ENCODE measurements at regions not wholly inside any gene's neighbourhood (a gene's known extent, or its start where the extent isn't known, plus 50 kb on each side); places are given as distances from the start of the nearest gene placed in this dataset.
A peak's percentile ranks its signal among the peaks of the same experiment; 100 is the strongest.
"Not testable (repeated sequence)": the region's sequence is repeated elsewhere in the genome, so short reads cannot be mapped to it uniquely, and the experiment has no call there.

- DNase-seq (ENCODE audit: low read depth in 3 of 3), result no peak
Measured at GRCh38 chr7:3135626-3136025, 92.0 kb upstream of the CARD11 start.

GRCh38 chr7:3138206-3138605 is 94.5 kb upstream of the CARD11 start:
- DNase-seq (ENCODE audit: low read depth in 3 of 3), result no peak

- DNase-seq (ENCODE audit: low read depth in 3 of 3), result no peak
Measured at GRCh38 chr7:3138997-3139396, 95.3 kb upstream of the CARD11 start.

- DNase-seq (ENCODE audit: low read depth in 3 of 3), result no peak
Measured at GRCh38 chr7:3140834-3141233, 97.2 kb upstream of the CARD11 start.

- no peak for DNase-seq (ENCODE audit: low read depth in 3 of 3)
Measured at GRCh38 chr7:3141326-3141725, 97.7 kb upstream of the CARD11 start.

DNA sequence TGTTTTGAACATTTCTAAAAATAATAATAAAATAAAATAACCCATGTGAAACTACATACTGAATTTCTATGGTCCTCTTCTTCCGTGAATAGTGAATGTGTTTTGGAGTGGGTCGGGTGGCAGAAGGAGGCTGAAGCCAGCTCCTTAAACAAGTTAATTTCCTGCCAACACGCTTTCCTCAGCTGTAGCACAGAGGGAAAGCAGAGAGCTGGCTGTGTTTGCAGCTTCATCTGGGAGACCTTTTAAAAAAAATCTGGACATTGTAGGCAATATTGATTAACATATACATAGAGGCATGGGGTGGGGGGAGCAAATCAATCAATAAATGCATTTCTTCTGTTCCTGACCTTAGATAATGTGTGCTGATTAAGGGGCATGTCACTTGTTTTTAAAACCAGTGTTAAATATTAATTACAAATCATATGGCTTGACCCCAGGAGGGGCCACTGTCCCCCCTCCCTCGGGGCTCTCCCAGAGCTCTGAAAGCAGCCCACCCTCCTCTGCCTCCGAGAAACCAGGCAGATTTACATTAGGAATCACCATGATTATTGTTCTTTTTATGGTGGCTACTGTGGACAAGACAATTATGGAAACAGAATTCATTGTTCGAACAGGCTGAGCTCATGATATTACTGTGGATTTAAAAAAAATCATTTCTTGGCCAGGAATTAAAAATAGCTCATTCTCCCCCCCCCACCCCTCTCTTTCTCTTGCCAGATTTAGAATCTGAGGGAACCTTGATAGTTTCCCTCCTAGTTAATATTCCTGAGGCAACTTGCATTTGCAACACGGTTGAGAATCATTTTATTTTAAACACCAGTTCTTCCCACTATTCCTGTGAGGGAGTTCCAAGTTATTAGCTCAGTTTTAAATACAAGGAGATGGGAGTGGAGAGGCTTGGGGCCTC is 100.5 kb upstream of the CARD11 start:
- no peak for DNase-seq (ENCODE audit: low read depth in 3 of 3)

- not testable (repeated sequence) for DNase-seq (ENCODE audit: low read depth in 3 of 3)
Measured at GRCh38 chr7:3144776-3145125, 101.1 kb upstream of the CARD11 start.

DNA sequence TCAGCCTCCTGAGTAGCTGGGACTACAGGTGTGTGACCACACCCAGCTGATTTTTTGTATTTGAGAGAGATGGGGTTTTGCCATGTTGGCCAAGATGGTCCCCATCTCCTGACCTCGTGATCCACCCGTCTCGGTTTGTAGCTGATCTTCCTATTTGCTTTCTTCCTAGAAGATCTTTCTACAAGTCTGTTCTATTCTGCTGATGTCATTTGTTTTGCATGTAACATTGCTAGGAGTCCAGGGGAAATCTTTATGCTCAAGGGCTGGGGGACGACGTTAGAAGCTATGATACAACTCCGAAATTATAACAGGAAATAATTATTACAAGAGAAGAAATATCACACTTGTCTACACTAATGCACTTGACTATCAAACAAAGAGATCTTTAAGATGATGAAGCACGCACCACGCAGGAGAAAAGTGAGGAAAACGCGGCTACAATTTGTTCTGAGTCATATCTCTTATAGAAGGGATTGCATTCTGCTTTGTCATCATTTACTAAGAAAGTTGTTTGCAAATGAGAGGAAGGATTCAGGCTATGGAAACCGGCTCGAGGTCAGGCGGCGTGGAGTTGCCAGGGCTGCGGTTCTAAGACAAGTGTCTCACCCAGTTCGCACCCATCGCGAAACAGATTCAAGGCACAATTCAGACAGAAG is 103.0 kb upstream of the CARD11 start:
- no peak for DNase-seq (ENCODE audit: low read depth in 3 of 3)

DNA sequence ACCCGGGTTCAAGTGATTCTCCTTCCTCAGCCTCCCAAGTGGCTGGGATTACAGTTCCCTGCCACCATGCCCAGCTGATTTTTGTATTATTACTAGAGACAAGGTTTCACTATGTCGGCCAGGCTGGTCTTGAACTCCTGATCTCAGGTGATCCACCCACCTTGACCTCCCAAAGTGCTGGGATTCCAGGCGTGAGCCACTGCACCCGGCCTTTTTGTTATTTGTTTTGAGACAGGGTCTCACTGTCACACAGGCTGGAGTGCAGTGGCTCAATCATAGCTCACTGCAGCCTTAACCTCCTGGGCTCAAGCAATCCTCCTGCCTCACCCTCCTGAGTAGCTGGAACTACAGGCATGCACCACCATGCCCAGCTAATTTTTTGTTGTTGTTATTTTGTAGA is 104.8 kb upstream of the CARD11 start:
- not testable (repeated sequence) for DNase-seq (ENCODE audit: low read depth in 3 of 3)

DNA sequence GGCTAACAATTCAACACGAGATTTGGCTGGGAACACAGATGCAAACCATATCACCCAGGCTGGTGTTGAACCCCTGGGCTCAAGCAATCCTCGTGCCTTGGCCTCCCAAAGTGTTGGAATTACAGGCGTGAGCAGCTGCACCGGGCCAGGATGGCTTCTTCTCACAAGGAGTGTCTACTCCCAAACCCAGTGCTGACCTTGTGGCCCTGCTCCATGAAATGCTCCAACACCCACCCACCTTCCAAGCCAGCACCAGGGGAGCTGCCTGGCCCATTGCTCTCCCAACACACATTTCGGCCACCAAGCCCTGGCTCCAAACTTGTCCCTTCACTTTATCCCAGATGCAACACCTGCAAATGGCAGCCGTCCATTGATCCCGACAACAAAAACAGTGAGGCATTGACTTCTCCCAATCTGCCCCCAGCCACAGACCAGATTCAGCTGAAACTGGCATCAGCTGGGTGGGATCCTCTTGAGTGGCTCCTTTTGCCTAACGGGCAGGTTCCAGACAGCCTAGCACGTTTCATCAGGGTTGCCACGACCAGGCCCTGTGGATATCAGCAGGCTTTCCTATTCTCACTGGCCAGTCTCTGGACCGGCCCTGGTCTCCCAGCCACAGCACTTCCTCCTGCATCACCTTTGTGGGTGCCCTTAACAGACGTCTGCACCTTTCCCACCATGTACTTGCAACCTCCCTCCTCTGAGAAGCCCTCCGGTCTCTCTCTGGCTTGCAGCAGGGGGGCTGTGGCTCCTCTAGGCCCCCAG is 105.7 kb upstream of the CARD11 start:
- no peak for DNase-seq (ENCODE audit: low read depth in 3 of 3)

GRCh38 chr7:3150027-3150426 is 106.4 kb upstream of the CARD11 start:
- DNase-seq (ENCODE audit: low read depth in 3 of 3), result no peak

- DNase-seq (ENCODE audit: low read depth in 3 of 3), result no peak
Measured at GRCh38 chr7:3151784-3152183, 108.1 kb upstream of the CARD11 start.

DNA sequence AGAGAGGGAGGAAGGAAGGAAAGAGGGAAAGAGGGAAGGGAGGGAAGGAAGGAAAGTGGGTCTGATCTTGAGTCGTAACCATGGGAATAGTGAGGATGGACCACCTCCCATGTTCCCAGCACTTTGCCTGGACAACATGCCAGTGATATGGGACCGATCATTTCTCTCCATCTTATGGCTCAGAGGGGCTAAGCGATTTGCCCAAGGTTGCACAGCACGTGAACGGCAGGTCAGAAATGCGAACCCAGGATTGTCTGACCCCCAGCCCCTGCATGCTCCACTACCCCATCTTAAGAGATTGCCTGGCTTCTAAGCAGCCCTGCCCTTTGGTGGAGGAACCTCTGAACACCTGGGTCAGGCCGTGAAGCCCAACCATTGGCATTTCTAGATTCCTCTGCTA is 109.0 kb upstream of the CARD11 start:
- no peak for DNase-seq (ENCODE audit: low read depth in 3 of 3)

GRCh38 chr7:3153118-3153517 is 109.5 kb upstream of the CARD11 start:
- DNase-seq (ENCODE audit: low read depth in 3 of 3), result no peak

DNA sequence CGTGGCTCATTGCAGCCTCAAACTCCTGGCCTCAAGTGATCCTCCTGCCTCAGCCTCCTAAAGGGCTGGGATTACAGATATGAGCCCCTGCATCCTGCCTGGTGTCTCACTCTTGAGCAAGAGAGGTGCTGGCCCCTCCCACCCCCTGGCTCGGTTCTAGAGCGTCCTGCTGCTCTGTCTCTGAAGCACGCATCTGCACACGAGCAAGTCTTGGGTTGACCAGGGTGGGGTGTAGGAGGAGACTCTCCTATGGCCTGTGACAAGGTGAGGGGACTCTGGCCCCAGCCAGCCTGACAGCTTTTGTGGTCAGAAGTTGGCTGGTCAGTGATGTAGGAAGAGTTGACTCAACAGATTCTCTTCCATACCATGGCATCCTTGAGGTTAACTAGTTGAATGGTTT is 110.7 kb upstream of the CARD11 start:
- DNase-seq (ENCODE audit: low read depth in 3 of 3), result no peak

DNA sequence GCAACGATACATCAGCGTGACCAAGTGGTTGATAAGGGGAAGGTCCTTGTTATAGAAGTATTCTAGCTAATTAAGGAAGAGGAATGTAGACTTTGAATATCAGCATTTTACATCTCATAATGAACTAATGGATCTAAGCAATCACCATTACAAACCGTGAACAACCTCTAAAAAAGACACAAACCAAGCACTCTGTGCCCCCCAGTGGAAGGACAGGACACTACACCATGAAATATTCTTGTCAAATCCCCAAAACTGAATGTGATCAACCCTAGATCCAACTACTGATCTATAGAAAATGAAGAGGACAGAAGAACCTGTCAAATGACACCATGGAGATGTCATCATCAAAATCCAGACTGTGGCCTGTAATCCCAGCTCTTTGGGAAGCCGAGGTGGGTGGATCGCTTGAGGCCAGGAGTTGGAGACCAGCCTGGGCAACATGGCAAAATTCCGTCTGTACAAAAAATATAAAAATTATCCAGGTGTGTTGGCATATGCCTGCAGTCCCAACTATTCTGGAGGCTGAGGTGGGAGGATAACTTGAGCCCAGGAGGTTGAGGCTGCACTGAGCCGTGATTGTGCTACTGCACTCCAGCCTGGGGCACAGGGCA is 111.3 kb upstream of the CARD11 start:
- DNase-seq (ENCODE audit: low read depth in 3 of 3), result peak; percentile 35 to 47 (median 40)

- DNase-seq (ENCODE audit: low read depth in 3 of 3), result no peak
Measured at GRCh38 chr7:3156508-3156907, 112.8 kb upstream of the CARD11 start.

- no peak for DNase-seq (ENCODE audit: low read depth in 3 of 3)
Measured at GRCh38 chr7:3157566-3158287, 114.1 kb upstream of the CARD11 start.

GRCh38 chr7:3158341-3158760 is 114.7 kb upstream of the CARD11 start:
- no peak for DNase-seq (ENCODE audit: low read depth in 3 of 3)

- no peak for DNase-seq (ENCODE audit: low read depth in 3 of 3)
Measured at GRCh38 chr7:3159039-3159438, 115.4 kb upstream of the CARD11 start.

GRCh38 chr7:3159445-3159844 is 115.8 kb upstream of the CARD11 start:
- DNase-seq (ENCODE audit: low read depth in 3 of 3), result no peak

All from stimulated activated CD4-positive, alpha-beta T cell treated with anti-CD3 and anti-CD28 coated beads, TNF-alpha, amount 100 ng/mL, for 24 hours (primary cell).